Erythroblast (primary cell): ENCODE measurements at regions not wholly inside any gene's neighbourhood (a gene's known extent, or its start where the extent isn't known, plus 50 kb on each side); places are given as distances from the start of the nearest gene placed in this dataset.

Experiments used
- DNase-seq, 2 experiments: peaks; one replicate each; lab custom pipeline; 2025; lab: John Stamatoyannopoulos, UW
- GATA1 ChIP-seq: IDR thresholded peaks from 2 replicates; pipeline ENCODE4 v1.6.1; 2011; ENCODE audit warnings: low read depth, mild to moderate bottlenecking, control low read depth, low read length, moderate library complexity
- POLR2A ChIP-seq: IDR thresholded peaks from 2 replicates; pipeline ENCODE4 v1.6.1; 2011; ENCODE audit warnings: mild to moderate bottlenecking, low read length

GRCh38 chr4:125677665-125678307 lies 363.0 kb downstream of the FAT4 start:
- TF ChIP-seq POLR2A (no peak), GATA1 (no peak)
- DNase-seq = no peak

- DNase-seq = no peak
- TF ChIP-seq POLR2A (no peak), GATA1 (no peak)
These were observed 365.2 kb downstream of the FAT4 start for GRCh38 chr4:125679989-125680388.

GRCh38 chr4:125681240-125681639 lies 366.5 kb downstream of the FAT4 start:
- DNase-seq = no peak
- TF ChIP-seq POLR2A (no peak), GATA1 (no peak)

- no peak for DNase-seq
- no peak for TF ChIP-seq POLR2A
- no peak for TF ChIP-seq GATA1
These were observed 368.0 kb downstream of the FAT4 start for GRCh38 chr4:125682730-125683129.

GRCh38 chr4:125688841-125689240 lies 374.1 kb downstream of the FAT4 start:
- no peak for DNase-seq
- no peak for TF ChIP-seq GATA1
- TF ChIP-seq POLR2A = no peak

GRCh38 chr4:125689805-125690204 lies 375.1 kb downstream of the FAT4 start:
- TF ChIP-seq POLR2A (no peak), GATA1 (no peak)
- DNase-seq = no peak

GRCh38 chr4:125693228-125693627 lies 378.5 kb downstream of the FAT4 start:
- DNase-seq = no peak
- no peak for TF ChIP-seq POLR2A
- TF ChIP-seq GATA1 = no peak

- TF ChIP-seq POLR2A = no peak
- no peak for TF ChIP-seq GATA1
- no peak for DNase-seq
These were observed 387.7 kb downstream of the FAT4 start for GRCh38 chr4:125702406-125702805.

- TF ChIP-seq GATA1 (no peak), POLR2A (no peak)
- DNase-seq = no peak
These were observed 388.7 kb downstream of the FAT4 start for GRCh38 chr4:125703443-125703842.

- DNase-seq = no peak
- no peak for TF ChIP-seq POLR2A
- no peak for TF ChIP-seq GATA1
These were observed 390.0 kb downstream of the FAT4 start for GRCh38 chr4:125704726-125705125.

- DNase-seq = no peak
- TF ChIP-seq POLR2A = no peak
- no peak for TF ChIP-seq GATA1
These were observed 390.9 kb downstream of the FAT4 start for GRCh38 chr4:125705681-125706080.

GRCh38 chr4:125707397-125707796 lies 392.6 kb downstream of the FAT4 start:
- no peak for DNase-seq
- TF ChIP-seq GATA1 (no peak), POLR2A (no peak)

GRCh38 chr4:125710766-125711165 lies 396.0 kb downstream of the FAT4 start:
- TF ChIP-seq GATA1 = no peak
- no peak for TF ChIP-seq POLR2A
- no peak for DNase-seq

GRCh38 chr4:125714049-125714448 lies 399.3 kb downstream of the FAT4 start:
- no peak for DNase-seq
- TF ChIP-seq GATA1 = no peak
- TF ChIP-seq POLR2A = no peak

- no peak for DNase-seq
- no peak for TF ChIP-seq GATA1
- no peak for TF ChIP-seq POLR2A
These were observed 400.1 kb downstream of the FAT4 start for GRCh38 chr4:125714845-125715244.
